DND-41 (cell line): ENCODE measurements at regions not wholly inside any gene's neighbourhood (a gene's known extent, or its start where the extent isn't known, plus 50 kb on each side); places are given as distances from the start of the nearest gene placed in this dataset.

Source experiments
- ATAC-seq: fragments of 200-7000 bp; cut with Tn5 transposase; 3 replicates; pipeline ENCODE4 v1.9.1; 2021; ENCODE audit warnings: low read depth; ENCODE audit not compliant: insufficient read depth
- DNase-seq: peaks from one replicate; pipeline ENCODE4 v3.0.0-alpha.2; 2020
- H2AFZ ChIP-seq: 2 replicates; pipeline ENCODE4 v1.6.0; 2012; ENCODE audit warnings: low read depth, low read length
- H3K27ac ChIP-seq: 2 replicates; pipeline ENCODE4 v1.5.1; 2012; ENCODE audit warnings: low read length, inconsistent platforms
- H3K27me3 ChIP-seq: fragments of 200-600 bp; sonication (generic); 2 replicates; pipeline ENCODE4 v1.6.0; 2012; ENCODE audit warnings: low read length, mild to moderate bottlenecking, inconsistent platforms; ENCODE audit not compliant: insufficient read depth, poor library complexity
- H3K36me3 ChIP-seq: 2 replicates; pipeline ENCODE4 v1.5.1; 2012; ENCODE audit warnings: low read length, inconsistent platforms; ENCODE audit not compliant: insufficient read depth
- H3K4me1 ChIP-seq: 2 replicates; pipeline ENCODE4 v1.5.1; 2012; ENCODE audit warnings: mild to moderate bottlenecking, low read length; ENCODE audit not compliant: insufficient read depth
- H3K4me2 ChIP-seq: 2 replicates; pipeline ENCODE4 v1.6.0; 2012; ENCODE audit warnings: mild to moderate bottlenecking, moderate library complexity, low read length, inconsistent platforms; ENCODE audit not compliant: insufficient read depth
- H3K4me3 ChIP-seq, 2 experiments: fragments of 200-600 bp in 1 of 2; shearing (Covaris generic) in 1 of 2; 2 replicates each; pipeline ENCODE4 v1.5.1; 2012 to 2016; ENCODE audit warnings: inconsistent platforms in 2 of 2, low read length in 2 of 2, mild to moderate bottlenecking in 2 of 2, low read depth in 1 of 2, moderate library complexity in 1 of 2
- H3K79me2 ChIP-seq: 2 replicates; pipeline ENCODE4 v1.6.0; 2012; ENCODE audit warnings: low read length, inconsistent platforms; ENCODE audit not compliant: insufficient read depth
- H3K9ac ChIP-seq: 2 replicates; pipeline ENCODE4 v1.6.0; 2012; ENCODE audit warnings: low read depth, mild to moderate bottlenecking, inconsistent platforms, low read length, moderate library complexity
- H3K9me3 ChIP-seq: 2 replicates; pipeline ENCODE4 v1.5.1; 2012; ENCODE audit warnings: low read length, moderate library complexity, mild to moderate bottlenecking, inconsistent platforms; ENCODE audit not compliant: insufficient read depth, severe bottlenecking
- H4K20me1 ChIP-seq: 2 replicates; pipeline ENCODE4 v1.6.0; 2012; ENCODE audit warnings: low read length; ENCODE audit not compliant: insufficient read depth
- CTCF ChIP-seq: IDR thresholded peaks from 2 replicates; pipeline ENCODE4 v1.5.1; 2012; ENCODE audit warnings: borderline replicate concordance, low read length, moderate library complexity, mild to moderate bottlenecking; ENCODE audit not compliant: poor library complexity, severe bottlenecking; ENCODE audit errors: extremely low read depth
- EZH2 ChIP-seq: IDR thresholded peaks from 3 replicates; pipeline ENCODE4 v1.6.1; 2012; ENCODE audit warnings: borderline replicate concordance, low read depth, mild to moderate bottlenecking, moderate library complexity, low read length, inconsistent platforms; ENCODE audit not compliant: severe bottlenecking

- no peaks in the 10 kb centered on the region for H3K79me2 ChIP-seq
- ATAC-seq = no peak
- no peak overlapping the region for H3K9ac ChIP-seq
- no peaks in the 10 kb centered on the region for H4K20me1 ChIP-seq
- DNase-seq = no peak
- no peak overlapping the region for H3K4me3 ChIP-seq
- no peaks in the 10 kb centered on the region for H3K36me3 ChIP-seq
- H3K9me3 ChIP-seq = peaks cover 22% of the 10 kb centered on the region
- H3K27me3 ChIP-seq = no peaks in the 10 kb centered on the region
- H3K27ac ChIP-seq = no peak overlapping the region
- H3K4me1 ChIP-seq = no peaks in the 10 kb centered on the region
- H2AFZ ChIP-seq = no peak overlapping the region
- no peak overlapping the region for H3K4me2 ChIP-seq
- TF ChIP-seq EZH2 = no peak
- no peak for TF ChIP-seq CTCF
Observed at GRCh38 chr4:58359590-58359989, 1249.4 kb upstream of the IGFBP7 start.

GRCh38 chr4:58357947-58358346 lies 1247.8 kb upstream of the IGFBP7 start:
- DNase-seq (no peak), ATAC-seq (no peak)
- no peaks in the 10 kb centered on the region for H3K4me1 ChIP-seq
- H4K20me1 ChIP-seq = no peaks in the 10 kb centered on the region
- H3K9me3 ChIP-seq = peaks cover 22% of the 10 kb centered on the region
- no peaks in the 10 kb centered on the region for H3K79me2 ChIP-seq
- no peaks in the 10 kb centered on the region for H3K36me3 ChIP-seq
- no peaks in the 10 kb centered on the region for H3K27me3 ChIP-seq
- no peak overlapping the region for H3K9ac ChIP-seq
- H3K27ac ChIP-seq = no peak overlapping the region
- TF ChIP-seq EZH2 = no peak
- no peak for TF ChIP-seq CTCF
- H3K4me3 ChIP-seq = no peak overlapping the region
- no peak overlapping the region for H2AFZ ChIP-seq
- H3K4me2 ChIP-seq = no peak overlapping the region

- H3K36me3 ChIP-seq = no peaks in the 10 kb centered on the region
- H2AFZ ChIP-seq = no peak overlapping the region
- H4K20me1 ChIP-seq = no peaks in the 10 kb centered on the region
Observed at GRCh38 chr4:58325070-58325469, 1214.9 kb upstream of the IGFBP7 start.

More at GRCh38 chr4:58325070-58325469, 1214.9 kb upstream of the IGFBP7 start:
- H3K27me3 ChIP-seq = no peaks in the 10 kb centered on the region
- H3K4me2 ChIP-seq = no peak overlapping the region
- H3K4me1 ChIP-seq = no peaks in the 10 kb centered on the region
- no peaks in the 10 kb centered on the region for H3K79me2 ChIP-seq
- TF ChIP-seq EZH2 (no peak), CTCF (no peak)
- no peak overlapping the region for H3K27ac ChIP-seq
- no peak overlapping the region for H3K4me3 ChIP-seq
- H3K9me3 ChIP-seq = no peaks in the 10 kb centered on the region
- DNase-seq = no peak
- H3K9ac ChIP-seq = no peak overlapping the region
- no peak for ATAC-seq
